Ecto neural progenitor cell (in vitro differentiated cells): ENCODE measurements at regions not wholly inside any gene's neighbourhood (a gene's known extent, or its start where the extent isn't known, plus 50 kb on each side); places are given as distances from the start of the nearest gene placed in this dataset.
"Not testable (repeated sequence)": the region's sequence is repeated elsewhere in the genome, so short reads cannot be mapped to it uniquely, and the experiment has no call there.

Experiments
- DNase-seq: peaks from one replicate; pipeline ENCODE4 v3.0.0-alpha.2; 2018; ENCODE audit warnings: low spot score

- no peak for DNase-seq
Measured at GRCh38 chr3:89533275-89533674, 425.9 kb downstream of the EPHA3 start.

- not testable (repeated sequence) for DNase-seq
Measured at GRCh38 chr3:89554587-89554986, 447.2 kb downstream of the EPHA3 start.

GRCh38 chr3:89558711-89559110 lies 451.3 kb downstream of the EPHA3 start:
- DNase-seq = no peak

- DNase-seq = no peak
Measured at GRCh38 chr3:89560568-89560967, 453.1 kb downstream of the EPHA3 start.

- no peak for DNase-seq
Measured at GRCh38 chr3:89562373-89562772, 455.0 kb downstream of the EPHA3 start.

GRCh38 chr3:89565098-89565497 lies 457.7 kb downstream of the EPHA3 start:
- no peak for DNase-seq

GRCh38 chr3:89570465-89570864 lies 463.0 kb downstream of the EPHA3 start:
- no peak for DNase-seq

GRCh38 chr3:89571298-89571697 lies 463.9 kb downstream of the EPHA3 start:
- no peak for DNase-seq

- DNase-seq = no peak
Measured at GRCh38 chr3:89571707-89572106, 464.3 kb downstream of the EPHA3 start.

GRCh38 chr3:89572261-89572660 lies 464.8 kb downstream of the EPHA3 start:
- no peak for DNase-seq

GRCh38 chr3:89576417-89576816 lies 469.0 kb downstream of the EPHA3 start:
- DNase-seq = no peak

- no peak for DNase-seq
Measured at GRCh38 chr3:89577637-89578530, 470.5 kb downstream of the EPHA3 start.

- no peak for DNase-seq
Measured at GRCh38 chr3:89580859-89581258, 473.4 kb downstream of the EPHA3 start.

GRCh38 chr3:89584398-89584797 lies 477.0 kb downstream of the EPHA3 start:
- no peak for DNase-seq

- DNase-seq = no peak
Measured at GRCh38 chr3:89586256-89586655, 478.8 kb downstream of the EPHA3 start.

GRCh38 chr3:89586676-89587075 lies 479.3 kb downstream of the EPHA3 start:
- no peak for DNase-seq

- no peak for DNase-seq
Measured at GRCh38 chr3:89606151-89606550, 498.7 kb downstream of the EPHA3 start.

- DNase-seq = no peak
Measured at GRCh38 chr3:89612027-89612426, 504.6 kb downstream of the EPHA3 start.

GRCh38 chr3:89613241-89613640 lies 505.8 kb downstream of the EPHA3 start:
- DNase-seq = no peak

GRCh38 chr3:89617706-89618105 lies 510.3 kb downstream of the EPHA3 start:
- DNase-seq = no peak

GRCh38 chr3:89619263-89619662 lies 511.8 kb downstream of the EPHA3 start:
- no peak for DNase-seq

GRCh38 chr3:89622063-89622700 lies 514.8 kb downstream of the EPHA3 start:
- DNase-seq = no peak

- DNase-seq = no peak
Measured at GRCh38 chr3:89624494-89624893, 517.1 kb downstream of the EPHA3 start.

- DNase-seq = no peak
Measured at GRCh38 chr3:89625945-89626344, 518.5 kb downstream of the EPHA3 start.
